Keratinocyte (primary cell): ENCODE measurements at regions not wholly inside any gene's neighbourhood (a gene's known extent, or its start where the extent isn't known, plus 50 kb on each side); places are given as distances from the start of the nearest gene placed in this dataset.

Experiments
- DNase-seq: peaks from one replicate; pipeline ENCODE4 v3.0.0-alpha.2; 2011; ENCODE audit warnings: low read depth, missing footprints, low spot score
- FAIRE-seq: peaks from 2 replicates; lab custom pipeline; 2011; peaks lifted over from hg19 to GRCh38; lab: Jason Lieb, UNC
- H2AFZ ChIP-seq: 2 replicates; pipeline ENCODE4 v1.6.0; 2012; ENCODE audit warnings: low read length, control low read depth, inconsistent platforms; ENCODE audit not compliant: control insufficient read depth
- H3K27ac ChIP-seq: 2 replicates; pipeline ENCODE4 v1.5.1; 2011; ENCODE audit warnings: low read length; ENCODE audit not compliant: control insufficient read depth, insufficient read depth
- H3K27me3 ChIP-seq: 3 replicates; pipeline ENCODE4 v1.6.0; 2011; ENCODE audit warnings: low read length; ENCODE audit not compliant: control insufficient read depth, insufficient read depth; ENCODE audit errors: extremely low read depth
- H3K36me3 ChIP-seq, 2 experiments: 2 replicates in 1 of 2; 3 replicates in 1 of 2; pipeline ENCODE4 v1.5.1; 2011; ENCODE audit warnings: low read length in 2 of 2, mild to moderate bottlenecking in 1 of 2; ENCODE audit not compliant: control insufficient read depth in 2 of 2, insufficient read depth in 2 of 2; ENCODE audit errors: extremely low read depth in 1 of 2
- H3K4me1 ChIP-seq: 3 replicates; pipeline ENCODE4 v1.5.1; 2011; ENCODE audit warnings: low read length; ENCODE audit not compliant: control insufficient read depth, insufficient read depth; ENCODE audit errors: extremely low read depth
- H3K4me2 ChIP-seq: 3 replicates; pipeline ENCODE4 v1.6.0; 2011; ENCODE audit warnings: low read depth, low read length; ENCODE audit not compliant: control insufficient read depth, insufficient read depth; ENCODE audit errors: extremely low read depth
- H3K4me3 ChIP-seq, 3 experiments: fragments of 200-600 bp in 1 of 3; sonication (generic) in 1 of 3; 2 replicates in 2 of 3; 3 replicates in 1 of 3; pipeline ENCODE4 v1.5.1; 2011 to 2016; ENCODE audit warnings: low read length in 3 of 3, mild to moderate bottlenecking in 3 of 3, control low read depth in 2 of 3, inconsistent platforms in 1 of 3, low read depth in 1 of 3, mixed read lengths in 1 of 3, mixed run types in 1 of 3, moderate library complexity in 1 of 3; ENCODE audit not compliant: control insufficient read depth in 2 of 3, insufficient read depth in 2 of 3; ENCODE audit errors: extremely low read depth in 1 of 3
- H3K79me2 ChIP-seq: 2 replicates; pipeline ENCODE4 v1.6.0; 2012; ENCODE audit warnings: low read length; ENCODE audit not compliant: control insufficient read depth, insufficient read depth
- H3K9ac ChIP-seq: 3 replicates; pipeline ENCODE4 v1.6.0; 2011; ENCODE audit warnings: low read length; ENCODE audit not compliant: control insufficient read depth, insufficient read depth; ENCODE audit errors: extremely low read depth
- H3K9me1 ChIP-seq: 3 replicates; pipeline ENCODE4 v1.6.0; 2011; ENCODE audit warnings: low read length; ENCODE audit not compliant: control insufficient read depth, insufficient read depth; ENCODE audit errors: extremely low read depth
- H3K9me3 ChIP-seq: 2 replicates; pipeline ENCODE4 v1.5.1; 2012; ENCODE audit warnings: low read depth, low read length; ENCODE audit not compliant: control insufficient read depth
- H4K20me1 ChIP-seq: 3 replicates; pipeline ENCODE4 v1.6.0; 2011; ENCODE audit warnings: low read length; ENCODE audit not compliant: control insufficient read depth, insufficient read depth; ENCODE audit errors: extremely low read depth
- EZH2 ChIP-seq: IDR thresholded peaks from one replicate; pipeline ENCODE4 v1.6.1; 2012; ENCODE audit warnings: inconsistent platforms, mild to moderate bottlenecking, low read length, moderate library complexity
- dilution Hi-C: fragments of 300-500 bp; cut with MboI; formaldehyde crosslinking; loops from one replicate; pipeline ENCODE4 v1.7.0; 2020; ENCODE audit warnings: low sequenced_read_pairs; ENCODE audit not compliant: extremely low pct_ligation_motif_present
- TF ChIP-seq, protein P1 (sequence below), 3 experiments: IDR thresholded peaks in 1 of 3; conservative IDR thresholded peaks in 1 of 3; optimal IDR thresholded peaks in 1 of 3; 2 replicates in 2 of 3; 3 replicates in 1 of 3; pipeline versions ENCODE3 to v1.5.1; 2011; ENCODE audit warnings: low read length in 3 of 3, mild to moderate bottlenecking in 3 of 3, moderate library complexity in 2 of 3, control low read depth in 1 of 3, inconsistent platforms in 1 of 3; ENCODE audit not compliant: insufficient read depth in 2 of 3; ENCODE audit errors: extremely low read depth in 1 of 3

DNA sequence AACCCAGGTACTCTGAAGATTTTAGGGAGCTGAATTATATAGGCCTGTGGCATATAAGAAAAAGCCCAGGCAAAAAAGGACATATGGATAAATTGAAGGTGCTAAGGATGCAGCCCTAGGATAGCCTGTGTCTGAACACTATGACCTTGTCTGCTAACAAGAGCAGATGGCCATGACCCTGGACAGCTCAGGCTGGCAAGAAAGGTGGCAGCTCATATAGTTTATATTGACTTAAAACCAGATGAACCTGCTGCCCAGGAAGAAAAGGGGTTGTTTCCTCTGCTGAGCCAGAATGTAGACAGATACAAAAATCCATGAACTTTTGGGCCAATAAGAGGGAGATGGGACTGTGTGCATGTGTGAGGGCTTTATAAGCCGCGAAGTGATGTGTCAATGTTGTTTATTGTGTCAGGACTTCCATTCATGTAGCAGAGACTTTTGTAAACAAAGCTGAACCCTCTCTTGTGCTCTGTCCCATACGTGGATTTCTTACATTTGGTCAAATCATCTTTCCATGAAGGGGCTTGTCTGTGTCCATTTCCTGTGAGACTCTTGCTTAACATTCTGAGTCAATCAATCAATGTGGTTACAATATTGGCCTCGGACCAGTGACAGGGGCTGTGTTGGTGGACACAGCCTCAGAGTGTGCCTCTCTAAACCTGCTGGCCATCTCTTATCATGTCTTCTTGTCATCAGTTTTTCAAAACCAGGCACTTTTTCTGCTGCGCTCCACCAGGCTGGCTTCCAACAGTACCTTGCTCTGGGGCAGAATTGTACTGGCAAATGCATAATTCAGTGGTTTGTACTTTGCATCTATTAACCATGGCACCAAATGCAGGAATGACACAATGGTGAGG lies 321.2 kb downstream of the WDR72 start:
- FAIRE-seq (no peak), DNase-seq (no peak)
- dilution Hi-C loops = no loop called here
- Histone ChIP-seq H3K4me3 (no peak overlapping the region), H3K27ac (no peak overlapping the region), H3K9ac (no peak overlapping the region), H3K9me1 (no peaks in the 10 kb centered on the region), H4K20me1 (no peaks in the 10 kb centered on the region), H2AFZ (no peak overlapping the region), H3K36me3 (no peaks in the 10 kb centered on the region), H3K27me3 (no peaks in the 10 kb centered on the region), H3K4me2 (no peak overlapping the region), H3K79me2 (no peaks in the 10 kb centered on the region), H3K4me1 (no peaks in the 10 kb centered on the region), H3K9me3 (no peaks in the 10 kb centered on the region)
- no peak for TF ChIP-seq EZH2
- TF ChIP-seq, protein P1, sequence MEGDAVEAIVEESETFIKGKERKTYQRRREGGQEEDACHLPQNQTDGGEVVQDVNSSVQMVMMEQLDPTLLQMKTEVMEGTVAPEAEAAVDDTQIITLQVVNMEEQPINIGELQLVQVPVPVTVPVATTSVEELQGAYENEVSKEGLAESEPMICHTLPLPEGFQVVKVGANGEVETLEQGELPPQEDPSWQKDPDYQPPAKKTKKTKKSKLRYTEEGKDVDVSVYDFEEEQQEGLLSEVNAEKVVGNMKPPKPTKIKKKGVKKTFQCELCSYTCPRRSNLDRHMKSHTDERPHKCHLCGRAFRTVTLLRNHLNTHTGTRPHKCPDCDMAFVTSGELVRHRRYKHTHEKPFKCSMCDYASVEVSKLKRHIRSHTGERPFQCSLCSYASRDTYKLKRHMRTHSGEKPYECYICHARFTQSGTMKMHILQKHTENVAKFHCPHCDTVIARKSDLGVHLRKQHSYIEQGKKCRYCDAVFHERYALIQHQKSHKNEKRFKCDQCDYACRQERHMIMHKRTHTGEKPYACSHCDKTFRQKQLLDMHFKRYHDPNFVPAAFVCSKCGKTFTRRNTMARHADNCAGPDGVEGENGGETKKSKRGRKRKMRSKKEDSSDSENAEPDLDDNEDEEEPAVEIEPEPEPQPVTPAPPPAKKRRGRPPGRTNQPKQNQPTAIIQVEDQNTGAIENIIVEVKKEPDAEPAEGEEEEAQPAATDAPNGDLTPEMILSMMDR (optimal IDR thresholded peaks at IDR 0.05 in 1 of 3, IDR thresholded peaks at IDR 0.05 in 1 of 3, conservative IDR thresholded peaks at IDR 0.05 in 1 of 3; ENCODE audit: extremely low read depth in 1 of 3, insufficient read depth in 2 of 3, low read length in 3 of 3) = no peak

GRCh38 chr15:53437366-53437765 lies 322.1 kb downstream of the WDR72 start:
- Histone ChIP-seq H3K79me2 (no peaks in the 10 kb centered on the region), H3K4me3 (no peak overlapping the region), H3K9me3 (no peaks in the 10 kb centered on the region), H3K27ac (no peak overlapping the region), H3K9me1 (no peaks in the 10 kb centered on the region), H3K4me2 (no peak overlapping the region), H3K36me3 (no peaks in the 10 kb centered on the region), H3K4me1 (no peaks in the 10 kb centered on the region), H3K9ac (no peak overlapping the region), H3K27me3 (no peaks in the 10 kb centered on the region), H2AFZ (no peak overlapping the region), H4K20me1 (no peaks in the 10 kb centered on the region)
- dilution Hi-C loops = no loop called here
- FAIRE-seq (no peak), DNase-seq (no peak)
- TF ChIP-seq, protein P1 (optimal IDR thresholded peaks at IDR 0.05 in 1 of 3, IDR thresholded peaks at IDR 0.05 in 1 of 3, conservative IDR thresholded peaks at IDR 0.05 in 1 of 3; ENCODE audit: extremely low read depth in 1 of 3, insufficient read depth in 2 of 3, low read length in 3 of 3) = no peak
- TF ChIP-seq EZH2 = no peak
